NCI-H187 (cell line): ENCODE measurements at regions not wholly inside any gene's neighbourhood (a gene's known extent, or its start where the extent isn't known, plus 50 kb on each side); places are given as distances from the start of the nearest gene placed in this dataset.
"Not testable (repeated sequence)": the region's sequence is repeated elsewhere in the genome, so short reads cannot be mapped to it uniquely, and the experiment has no call there.

Source experiments
- DNase-seq, 2 experiments: peaks; one replicate each; lab custom pipeline; 2025; lab: John Stamatoyannopoulos, UW

DNA sequence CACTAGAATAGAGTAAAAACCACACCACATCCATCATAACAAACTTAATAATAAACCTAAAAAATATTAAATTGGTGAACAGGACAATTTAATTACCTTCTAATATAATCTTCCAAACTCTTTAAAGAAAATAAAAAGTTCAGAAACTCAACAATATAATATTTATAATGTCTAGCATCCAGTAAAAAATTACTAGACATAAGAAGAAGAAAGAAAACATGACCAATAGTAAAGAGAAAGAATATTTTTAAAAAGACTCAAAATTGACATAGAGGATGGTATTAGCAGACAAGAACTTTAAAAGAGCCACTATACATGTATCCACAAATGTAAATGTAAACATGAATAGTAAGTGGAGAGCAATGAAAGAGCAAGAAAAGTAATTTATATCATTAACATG lies 388.4 kb downstream of the TFEC start:
- DNase-seq, result no peak

DNA sequence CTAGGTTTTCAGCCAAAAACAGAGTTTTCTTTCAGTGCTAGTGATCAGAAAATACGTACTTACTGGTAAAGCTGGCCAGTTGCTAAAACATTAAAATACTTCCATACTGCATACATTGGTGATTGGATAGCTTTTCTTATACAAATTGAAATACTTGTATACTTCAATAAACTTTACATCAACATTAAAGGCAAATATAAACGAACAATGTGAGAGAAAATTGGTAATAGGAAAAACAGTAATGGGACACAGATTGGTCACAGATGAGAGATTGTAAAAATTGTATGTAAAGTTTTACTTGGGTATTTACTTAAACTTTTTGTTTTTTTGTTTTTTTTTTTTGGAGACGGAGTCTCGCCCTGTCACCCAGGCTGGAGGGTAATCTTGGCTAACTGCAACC lies 391.7 kb downstream of the TFEC start:
- DNase-seq, result no peak

GRCh38 chr7:115637128-115637527 lies 393.4 kb downstream of the TFEC start:
- DNase-seq, result no peak

DNA sequence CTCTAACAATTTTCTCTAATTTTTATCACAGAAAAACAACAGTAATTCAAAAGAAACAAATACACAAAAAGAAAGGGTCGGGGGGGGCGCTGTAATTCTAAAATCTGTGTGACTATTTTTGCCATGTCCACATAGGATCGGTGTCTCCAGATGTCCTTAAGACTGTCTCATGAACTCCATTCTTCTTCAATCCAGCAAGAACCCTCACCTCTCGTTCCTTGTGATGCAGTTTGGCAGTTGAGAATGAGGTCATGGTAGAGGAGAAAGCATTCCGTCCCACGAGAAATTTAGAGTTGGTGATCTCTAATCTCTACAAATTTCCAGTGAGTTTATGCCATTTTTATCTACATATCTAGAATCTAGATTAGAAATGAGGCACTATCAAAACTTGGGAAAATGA lies 394.7 kb downstream of the TFEC start:
- DNase-seq, result no peak

DNA sequence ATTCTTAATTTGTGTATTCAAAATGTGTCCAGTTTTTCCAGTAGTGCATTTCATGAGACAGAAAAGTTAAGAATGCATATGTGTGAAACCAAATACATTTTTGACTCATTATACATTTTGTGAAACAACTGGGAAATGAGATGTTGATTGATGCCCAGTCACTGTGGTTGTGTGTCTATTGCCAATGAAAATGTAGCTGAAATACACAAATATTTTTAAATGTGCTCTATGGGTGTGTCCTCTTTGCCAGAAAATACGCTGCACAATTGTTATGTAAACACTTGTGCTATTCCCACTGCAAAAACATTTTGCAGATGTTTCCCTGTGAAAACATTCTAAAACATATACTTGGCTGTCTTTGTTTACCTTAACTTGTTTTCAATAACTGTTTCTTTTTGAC lies 395.2 kb downstream of the TFEC start:
- no peak for DNase-seq

- no peak for DNase-seq
Observed at GRCh38 chr7:115634633-115635032, 395.9 kb downstream of the TFEC start.

DNA sequence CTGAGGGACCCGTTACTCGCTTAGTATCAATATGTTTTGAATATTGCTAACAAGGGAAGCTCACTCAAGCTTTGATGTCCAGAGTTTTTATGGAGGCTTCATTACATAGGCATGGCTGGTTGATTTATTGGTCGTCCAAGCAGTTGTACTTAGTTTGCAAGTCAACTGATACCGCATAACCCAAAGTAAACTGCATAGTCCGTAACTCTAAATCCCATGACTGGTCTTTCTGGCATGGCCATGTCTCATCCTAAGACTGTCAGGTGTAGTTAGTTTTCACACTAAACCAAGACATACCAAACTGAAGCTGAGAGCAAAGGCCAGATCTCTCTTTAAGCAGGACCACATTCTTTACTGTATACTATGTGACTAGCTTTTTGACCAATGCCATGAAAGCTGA lies 397.9 kb downstream of the TFEC start:
- no peak for DNase-seq

DNA sequence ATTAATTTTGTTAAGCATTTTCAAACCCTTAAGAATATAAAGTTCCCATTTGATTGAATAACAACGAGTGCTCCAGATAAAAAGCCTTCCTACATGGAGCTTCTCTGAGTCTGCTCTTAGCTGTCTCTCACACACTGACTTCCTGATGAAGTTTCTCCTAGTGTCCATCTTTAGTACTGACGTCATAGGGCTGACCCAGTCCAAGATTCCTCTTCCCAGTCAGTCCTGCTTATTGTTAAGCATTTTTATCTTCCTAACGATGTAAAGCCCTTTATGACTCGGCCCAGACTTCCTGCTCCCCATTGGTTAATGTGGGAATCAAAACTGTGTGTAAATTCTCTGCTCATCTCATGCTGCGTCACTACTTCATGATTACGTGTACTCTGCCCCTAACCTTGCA lies 398.8 kb downstream of the TFEC start:
- no peak for DNase-seq

DNA sequence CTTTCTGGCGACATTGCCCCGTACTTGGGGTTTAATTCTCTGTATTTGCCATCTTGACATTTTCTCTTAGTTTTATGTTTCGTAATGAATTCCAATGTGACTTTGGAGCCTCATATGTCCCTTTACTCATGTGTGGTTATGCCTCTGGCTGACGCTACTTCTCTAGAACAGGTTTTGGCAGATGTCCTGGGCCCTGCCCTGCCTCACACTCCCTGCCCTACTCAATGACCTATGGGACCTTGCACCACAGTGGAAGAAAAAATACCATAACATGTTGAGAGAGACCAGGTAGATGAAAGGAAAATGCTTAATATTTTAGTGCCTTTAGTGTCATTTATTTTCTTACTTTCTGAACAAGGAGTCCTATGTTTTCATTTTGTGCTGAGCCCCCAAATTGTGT lies 400.5 kb downstream of the TFEC start:
- no peak for DNase-seq

- DNase-seq, result no peak
Observed at GRCh38 chr7:115618676-115619075, 411.9 kb downstream of the TFEC start.

GRCh38 chr7:115613836-115614235 lies 416.7 kb downstream of the TFEC start:
- no peak for DNase-seq

GRCh38 chr7:115603416-115603815 lies 427.1 kb downstream of the TFEC start:
- DNase-seq, result no peak

- DNase-seq, result no peak
Observed at GRCh38 chr7:115600207-115600606, 430.4 kb downstream of the TFEC start.

DNA sequence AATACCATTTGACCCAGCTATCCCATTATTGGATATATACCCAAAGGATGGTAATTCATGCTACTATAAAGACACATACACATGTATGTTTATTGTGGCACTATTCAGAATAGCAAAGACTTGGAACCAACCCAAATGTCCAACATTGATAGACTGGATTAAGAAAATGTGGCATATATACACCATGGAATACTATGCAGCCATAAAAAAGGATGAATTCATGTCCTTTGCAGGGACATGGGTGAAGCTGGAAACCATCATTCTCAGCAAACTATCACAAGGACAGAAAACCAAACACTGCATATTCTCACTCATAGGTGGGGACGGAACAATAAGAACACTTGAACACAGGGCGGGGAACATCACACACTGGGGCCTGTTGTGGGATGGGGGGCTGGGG lies 431.4 kb downstream of the TFEC start:
- not testable (repeated sequence) for DNase-seq

GRCh38 chr7:115597220-115597619 lies 433.3 kb downstream of the TFEC start:
- not testable (repeated sequence) for DNase-seq

GRCh38 chr7:115593111-115593510 lies 437.5 kb downstream of the TFEC start:
- DNase-seq, result no peak

GRCh38 chr7:115585015-115585718 lies 445.4 kb downstream of the TFEC start:
- peak in 1 of 2 experiments; percentile 13 for DNase-seq

- DNase-seq, result no peak
Observed at GRCh38 chr7:115582956-115583355, 447.6 kb downstream of the TFEC start.

- no peak for DNase-seq
Observed at GRCh38 chr7:115578576-115578975, 452.0 kb downstream of the TFEC start.

- no peak for DNase-seq
Observed at GRCh38 chr7:115574681-115575291, 455.8 kb downstream of the TFEC start.

DNA sequence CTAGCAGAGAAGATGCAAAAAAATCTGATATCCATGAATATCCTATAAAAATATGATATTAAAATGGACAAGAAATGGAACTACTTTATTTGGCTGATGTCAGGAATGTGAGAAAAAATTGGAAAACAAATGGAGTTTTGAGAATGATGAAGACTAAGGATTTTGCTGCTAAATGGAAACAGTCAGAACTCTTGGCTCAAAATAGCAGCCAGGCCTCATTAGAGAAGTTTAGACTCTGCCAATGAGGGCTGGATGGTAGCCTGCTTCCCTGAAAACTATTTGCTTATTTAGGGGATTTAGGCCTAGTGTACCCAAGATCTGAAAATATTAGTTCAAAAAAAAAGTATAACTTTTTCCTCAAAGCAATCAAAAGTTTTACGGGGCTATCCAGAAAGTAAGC lies 458.5 kb downstream of the TFEC start:
- no peak for DNase-seq

DNA sequence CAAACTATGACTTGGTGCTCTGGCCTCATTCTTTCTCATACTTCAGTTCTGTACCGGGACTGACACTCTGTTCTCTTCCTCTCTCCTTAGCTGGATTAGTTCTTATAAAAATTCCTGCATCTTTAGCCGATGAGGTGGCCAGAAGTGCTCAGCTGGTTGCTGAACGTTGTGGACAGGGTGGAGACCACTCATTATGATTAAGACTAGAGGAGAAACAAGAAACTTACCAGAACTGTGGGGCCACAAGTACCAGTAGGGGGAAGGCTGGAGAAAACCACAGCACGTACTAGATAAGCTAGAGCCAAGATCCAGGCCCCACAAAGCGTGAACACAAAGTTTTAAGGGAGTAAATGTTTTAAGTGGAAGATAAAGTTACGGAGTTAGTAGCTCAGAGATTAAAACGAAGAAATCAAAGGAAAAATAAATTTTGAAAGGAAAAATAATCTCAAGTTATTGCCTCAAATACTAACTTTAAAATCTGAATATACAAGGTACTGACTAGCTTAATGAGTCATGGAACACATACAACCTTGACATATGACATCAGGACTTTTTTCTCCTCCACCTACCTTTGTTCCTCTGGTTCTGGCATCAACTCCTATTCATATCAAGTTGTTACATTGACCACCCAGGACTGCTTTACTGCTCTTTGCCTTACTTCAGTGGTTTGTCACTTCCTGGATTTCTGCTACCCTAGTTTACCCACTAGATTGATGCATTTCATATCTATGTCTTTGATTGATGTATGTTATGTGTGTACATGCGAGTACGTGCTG lies 469.0 kb downstream of the TFEC start:
- no peak for DNase-seq

- no peak for DNase-seq
Observed at GRCh38 chr7:115559877-115560276, 470.7 kb downstream of the TFEC start.
